Ovary (tissue), 3 donors: ENCODE measurements at regions not wholly inside any gene's neighbourhood (a gene's known extent, or its start where the extent isn't known, plus 50 kb on each side); places are given as distances from the start of the nearest gene placed in this dataset.

Experiments used
- EP300 ChIP-seq: sonication (generic); formaldehyde crosslinking; IDR thresholded peaks from one replicate; pipeline ENCODE4 v1.6.1; 2017; ENCODE audit warnings: antibody characterized with exemption
- POLR2A ChIP-seq: fragments of 450-650 bp; IDR thresholded peaks from one replicate; pipeline ENCODE4 v1.6.1; 2017; ENCODE audit warnings: antibody characterized with exemption, mild to moderate bottlenecking, moderate library complexity
- TF ChIP-seq, protein P1 (sequence below), 3 donors: fragments of 450-650 bp in 2 of 3; fragments of 200-600 bp in 1 of 3; IDR thresholded peaks; one replicate each; pipeline versions ENCODE4 v1.5.1 to v1.8.0; 2016 to 2022; ENCODE audit warnings: antibody characterized with exemption in 3 of 3, mild to moderate bottlenecking in 1 of 3
- donor health status: DM: no; HTN: no; CAD: no.

DNA sequence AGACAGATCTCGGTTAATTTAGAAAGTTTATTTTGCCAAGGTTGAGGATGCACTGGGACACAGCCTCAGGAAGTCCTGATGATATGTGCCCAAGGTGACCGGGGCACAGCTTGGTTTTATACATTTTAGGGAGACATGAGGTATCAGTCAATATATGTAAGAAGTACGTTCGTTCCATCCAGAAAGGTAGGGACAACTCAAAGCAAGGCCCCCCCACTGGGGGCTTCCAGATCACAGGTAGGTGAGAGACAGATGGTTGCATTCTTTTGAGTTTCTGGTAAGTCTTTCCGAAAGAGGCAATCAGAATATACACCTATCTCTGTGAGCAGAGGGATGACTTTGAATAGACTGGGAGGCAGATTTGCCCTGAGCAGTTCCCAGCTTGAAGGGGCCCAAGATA, 60.4 kb upstream of the VTCN1 start:
- TF ChIP-seq, protein P1, sequence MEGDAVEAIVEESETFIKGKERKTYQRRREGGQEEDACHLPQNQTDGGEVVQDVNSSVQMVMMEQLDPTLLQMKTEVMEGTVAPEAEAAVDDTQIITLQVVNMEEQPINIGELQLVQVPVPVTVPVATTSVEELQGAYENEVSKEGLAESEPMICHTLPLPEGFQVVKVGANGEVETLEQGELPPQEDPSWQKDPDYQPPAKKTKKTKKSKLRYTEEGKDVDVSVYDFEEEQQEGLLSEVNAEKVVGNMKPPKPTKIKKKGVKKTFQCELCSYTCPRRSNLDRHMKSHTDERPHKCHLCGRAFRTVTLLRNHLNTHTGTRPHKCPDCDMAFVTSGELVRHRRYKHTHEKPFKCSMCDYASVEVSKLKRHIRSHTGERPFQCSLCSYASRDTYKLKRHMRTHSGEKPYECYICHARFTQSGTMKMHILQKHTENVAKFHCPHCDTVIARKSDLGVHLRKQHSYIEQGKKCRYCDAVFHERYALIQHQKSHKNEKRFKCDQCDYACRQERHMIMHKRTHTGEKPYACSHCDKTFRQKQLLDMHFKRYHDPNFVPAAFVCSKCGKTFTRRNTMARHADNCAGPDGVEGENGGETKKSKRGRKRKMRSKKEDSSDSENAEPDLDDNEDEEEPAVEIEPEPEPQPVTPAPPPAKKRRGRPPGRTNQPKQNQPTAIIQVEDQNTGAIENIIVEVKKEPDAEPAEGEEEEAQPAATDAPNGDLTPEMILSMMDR (IDR thresholded peaks at IDR 0.05): no peak
- TF ChIP-seq POLR2A (no peak), EP300 (no peak)
